ENCODE measurements at regions not wholly inside any gene's neighbourhood (a gene's known extent, or its start where the extent isn't known, plus 50 kb on each side); places are given as distances from the start of the nearest gene placed in this dataset.
A peak's percentile ranks its signal among the peaks of the same experiment; 100 is the strongest.

- DNase-seq: no peak
Measured at GRCh38 chr4:14583752-14584151, 418.5 kb upstream of the CPEB2 start.

GRCh38 chr4:14592950-14593349, 409.3 kb upstream of the CPEB2 start:
- no peak for DNase-seq

- no peak for DNase-seq
Measured at GRCh38 chr4:14596028-14596427, 406.3 kb upstream of the CPEB2 start.

GRCh38 chr4:14596437-14596836, 405.8 kb upstream of the CPEB2 start:
- DNase-seq: no peak

GRCh38 chr4:14596904-14597303, 405.4 kb upstream of the CPEB2 start:
- no peak for DNase-seq

GRCh38 chr4:14602206-14602605, 400.1 kb upstream of the CPEB2 start:
- DNase-seq: peak in 2 of 3 experiments; percentile 52 to 86

GRCh38 chr4:14607001-14607400, 395.3 kb upstream of the CPEB2 start:
- no peak for DNase-seq

- no peak for DNase-seq
Measured at GRCh38 chr4:14607578-14607977, 394.7 kb upstream of the CPEB2 start.

GRCh38 chr4:14608630-14609029, 393.7 kb upstream of the CPEB2 start:
- DNase-seq: no peak

- no peak for DNase-seq
Measured at GRCh38 chr4:14614840-14615239, 387.4 kb upstream of the CPEB2 start.

GRCh38 chr4:14615671-14616070, 386.6 kb upstream of the CPEB2 start:
- no peak for DNase-seq

GRCh38 chr4:14620567-14621141, 381.6 kb upstream of the CPEB2 start:
- DNase-seq: no peak

GRCh38 chr4:14621731-14622463, 380.4 kb upstream of the CPEB2 start:
- no peak for DNase-seq

- DNase-seq: no peak
Measured at GRCh38 chr4:14627038-14627437, 375.2 kb upstream of the CPEB2 start.

GRCh38 chr4:14631806-14632440, 370.4 kb upstream of the CPEB2 start:
- DNase-seq: no peak

GRCh38 chr4:14636563-14636962, 365.7 kb upstream of the CPEB2 start:
- no peak for DNase-seq

- no peak for DNase-seq
Measured at GRCh38 chr4:14640476-14640875, 361.8 kb upstream of the CPEB2 start.

- no peak for DNase-seq
Measured at GRCh38 chr4:14641871-14642270, 360.4 kb upstream of the CPEB2 start.

GRCh38 chr4:14644580-14645282, 357.6 kb upstream of the CPEB2 start:
- DNase-seq: no peak

GRCh38 chr4:14646831-14647230, 355.4 kb upstream of the CPEB2 start:
- no peak for DNase-seq

GRCh38 chr4:14650127-14650526, 352.2 kb upstream of the CPEB2 start:
- DNase-seq: no peak

- peak in 1 of 3 experiments; percentile 7 for DNase-seq
Measured at GRCh38 chr4:14652522-14652921, 349.8 kb upstream of the CPEB2 start.

- DNase-seq: no peak
Measured at GRCh38 chr4:14653338-14653737, 348.9 kb upstream of the CPEB2 start.

- peak in 2 of 3 experiments; percentile 5 to 59 for DNase-seq
Measured at GRCh38 chr4:14659286-14659685, 343.0 kb upstream of the CPEB2 start.

All from NCI-H1417 (cell line).